ENCODE measurements at regions not wholly inside any gene's neighbourhood (a gene's known extent, or its start where the extent isn't known, plus 50 kb on each side); places are given as distances from the start of the nearest gene placed in this dataset.

- no peaks in the 10 kb centered on the region for H3K9me3 ChIP-seq (ENCODE audit: control insufficient read depth, low read length)
- DNase-seq, result no peak
- H3K27me3 ChIP-seq (ENCODE audit: control insufficient read depth, insufficient read depth), result no peaks in the 10 kb centered on the region
- WGBS, result 69% methylated on average over 16 of the region's 16 CpGs
- no peak overlapping the region for H3K4me3 ChIP-seq (ENCODE audit: low read length)
- H3K27ac ChIP-seq (ENCODE audit: low read length), result no peak overlapping the region
- ATAC-seq, result no peak
- intact Hi-C loops (cut with DNase I), result no loop called here
- peaks cover 10% of the 10 kb centered on the region for H3K4me1 ChIP-seq (ENCODE audit: control insufficient read depth, insufficient read depth, low read length)
These were observed 167.3 kb downstream of the FAM43A start for GRCh38 chr3:194852831-194853508.

DNA sequence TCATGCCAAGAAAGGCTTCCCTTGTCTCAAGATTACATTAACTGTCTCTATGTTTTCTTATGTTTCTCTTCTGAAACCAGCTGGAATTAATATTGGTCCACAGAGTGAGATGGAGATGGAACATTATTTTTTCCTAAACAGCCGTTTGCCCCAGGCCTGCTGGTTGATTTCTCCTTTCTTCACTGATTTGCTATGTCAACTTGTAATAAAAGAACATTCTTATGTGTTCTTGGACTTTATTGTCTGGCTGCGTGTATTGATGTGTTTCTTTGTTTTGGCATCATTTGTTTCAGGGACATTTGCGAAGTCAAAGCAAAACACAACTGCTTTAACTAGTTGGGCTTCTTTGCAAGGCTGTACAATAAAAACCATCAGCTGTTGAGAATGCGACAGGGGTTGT is 168.5 kb downstream of the FAM43A start:
- Histone ChIP-seq H3K27ac (ENCODE audit: low read length) (no peak overlapping the region), H3K4me1 (ENCODE audit: control insufficient read depth, insufficient read depth, low read length) (peaks cover 10% of the 10 kb centered on the region), H3K27me3 (ENCODE audit: control insufficient read depth, insufficient read depth) (no peaks in the 10 kb centered on the region), H3K9me3 (ENCODE audit: control insufficient read depth, low read length) (no peaks in the 10 kb centered on the region), H3K4me3 (ENCODE audit: low read length) (no peak overlapping the region)
- 59% methylated on average over 4 of the region's 4 CpGs for WGBS
- no peak for ATAC-seq
- DNase-seq, result no peak
- intact Hi-C loops (cut with DNase I), result no loop called here

- no peak overlapping the region for H3K4me3 ChIP-seq (ENCODE audit: low read length)
- peaks cover 10% of the 10 kb centered on the region for H3K4me1 ChIP-seq (ENCODE audit: control insufficient read depth, insufficient read depth, low read length)
- H3K9me3 ChIP-seq (ENCODE audit: control insufficient read depth, low read length), result no peaks in the 10 kb centered on the region
- peak in 1 of 2 donors; percentile 42 for ATAC-seq
- no peaks in the 10 kb centered on the region for H3K27me3 ChIP-seq (ENCODE audit: control insufficient read depth, insufficient read depth)
- DNase-seq, result no peak
- 68% methylated on average over 9 of the region's 9 CpGs for WGBS
- no peak overlapping the region for H3K27ac ChIP-seq (ENCODE audit: low read length)
- intact Hi-C loops (cut with DNase I), result no loop called here
These were observed 169.1 kb downstream of the FAM43A start for GRCh38 chr3:194854659-194855390.

DNA sequence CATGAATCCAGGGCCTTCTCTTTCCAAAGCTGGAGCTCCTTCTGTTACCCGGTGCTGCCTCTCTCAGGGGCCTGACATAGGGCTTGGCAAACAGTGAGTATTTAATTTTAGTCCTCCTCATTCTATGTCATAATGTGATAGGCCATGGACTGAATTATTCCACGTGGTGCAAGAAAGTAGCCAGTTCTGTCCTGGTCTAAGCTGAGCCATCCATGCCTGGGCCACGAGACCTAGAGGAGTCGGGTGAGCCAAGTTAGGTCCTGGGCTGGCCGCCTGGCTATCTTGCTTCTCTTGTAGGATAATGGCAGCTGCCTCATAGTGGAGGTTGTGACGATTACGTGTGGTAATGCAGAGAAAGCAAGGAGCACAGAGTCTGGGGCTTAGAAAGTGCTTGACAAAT is 170.6 kb downstream of the FAM43A start:
- WGBS, result 50% methylated on average over 7 of the region's 7 CpGs
- peak in 2 of 3 donors; percentile 54 to 81 for DNase-seq
- no peaks in the 10 kb centered on the region for H3K9me3 ChIP-seq (ENCODE audit: control insufficient read depth, low read length)

GRCh38 chr3:194857469-194858113 is 171.9 kb downstream of the FAM43A start:
- intact Hi-C loops (cut with DNase I), result no loop called here
- peaks cover 10% of the 10 kb centered on the region for H3K4me1 ChIP-seq (ENCODE audit: control insufficient read depth, insufficient read depth, low read length)
- DNase-seq (no peak), ATAC-seq (no peak)
- H3K4me3 ChIP-seq (ENCODE audit: low read length), result no peak overlapping the region
- WGBS, result 91% methylated on average over 9 of the region's 9 CpGs
- no peaks in the 10 kb centered on the region for H3K9me3 ChIP-seq (ENCODE audit: control insufficient read depth, low read length)
- no peaks in the 10 kb centered on the region for H3K27me3 ChIP-seq (ENCODE audit: control insufficient read depth, insufficient read depth)
- H3K27ac ChIP-seq (ENCODE audit: low read length), result no peak overlapping the region

More for the DNA sequence above, 170.6 kb downstream of the FAM43A start:
- H3K4me1 ChIP-seq (ENCODE audit: control insufficient read depth, insufficient read depth, low read length), result peaks cover 10% of the 10 kb centered on the region
- no peak overlapping the region for H3K4me3 ChIP-seq (ENCODE audit: low read length)
- intact Hi-C loops (cut with DNase I), result no loop called here
- H3K27ac ChIP-seq (ENCODE audit: low read length), result peak overlapping the region; percentile 67
- ATAC-seq, result peak; percentile 85 to 86
- H3K27me3 ChIP-seq (ENCODE audit: control insufficient read depth, insufficient read depth), result no peaks in the 10 kb centered on the region

- intact Hi-C loops (cut with DNase I), result no loop called here
These were observed 172.7 kb downstream of the FAM43A start for GRCh38 chr3:194858382-194858781.

GRCh38 chr3:194860725-194861124 is 175.0 kb downstream of the FAM43A start:
- intact Hi-C loops (cut with DNase I), result no loop called here
- DNase-seq, result no peak
- no peak overlapping the region for H3K4me3 ChIP-seq (ENCODE audit: low read length)
- no peaks in the 10 kb centered on the region for H3K9me3 ChIP-seq (ENCODE audit: control insufficient read depth, low read length)
- WGBS, result 88% methylated on average over 9 of the region's 9 CpGs
- no peaks in the 10 kb centered on the region for H3K27me3 ChIP-seq (ENCODE audit: control insufficient read depth, insufficient read depth)
- ATAC-seq, result no peak
- H3K27ac ChIP-seq (ENCODE audit: low read length), result no peak overlapping the region
- no peaks in the 10 kb centered on the region for H3K4me1 ChIP-seq (ENCODE audit: control insufficient read depth, insufficient read depth, low read length)

More at GRCh38 chr3:194858382-194858781, 172.7 kb downstream of the FAM43A start:
- ATAC-seq (no peak), DNase-seq (no peak)
- Histone ChIP-seq H3K9me3 (ENCODE audit: control insufficient read depth, low read length) (no peaks in the 10 kb centered on the region), H3K27me3 (ENCODE audit: control insufficient read depth, insufficient read depth) (no peaks in the 10 kb centered on the region), H3K4me3 (ENCODE audit: low read length) (no peak overlapping the region), H3K27ac (ENCODE audit: low read length) (no peak overlapping the region), H3K4me1 (ENCODE audit: control insufficient read depth, insufficient read depth, low read length) (peaks cover 10% of the 10 kb centered on the region)
- 92% methylated on average over 2 of the region's 2 CpGs for WGBS

DNA sequence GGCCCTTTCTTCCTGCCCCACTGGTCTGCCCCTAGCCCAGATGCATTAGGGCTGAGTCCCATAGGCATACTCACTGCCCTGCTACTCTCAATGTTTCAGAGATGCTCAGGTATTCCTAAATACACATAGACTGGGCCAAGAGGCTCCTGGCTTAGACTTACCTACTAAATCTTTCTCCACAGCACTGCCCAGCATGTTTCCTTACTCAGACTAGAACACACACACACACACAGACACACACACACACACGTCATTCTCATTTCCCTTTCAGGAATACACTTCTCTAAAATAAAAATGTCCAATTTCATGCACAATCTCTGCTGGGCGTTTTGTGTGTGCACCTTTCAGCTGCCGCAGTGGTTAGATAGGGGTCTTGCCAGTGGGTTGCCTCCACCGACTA is 175.7 kb downstream of the FAM43A start:
- H3K27ac ChIP-seq (ENCODE audit: low read length), result no peak overlapping the region
- intact Hi-C loops (cut with DNase I), result no loop called here
- no peaks in the 10 kb centered on the region for H3K9me3 ChIP-seq (ENCODE audit: control insufficient read depth, low read length)
- WGBS, result 84% methylated on average over 4 of the region's 4 CpGs
- no peak for DNase-seq
- H3K27me3 ChIP-seq (ENCODE audit: control insufficient read depth, insufficient read depth), result no peaks in the 10 kb centered on the region
- H3K4me1 ChIP-seq (ENCODE audit: control insufficient read depth, insufficient read depth, low read length), result no peaks in the 10 kb centered on the region
- no peak overlapping the region for H3K4me3 ChIP-seq (ENCODE audit: low read length)
- no peak for ATAC-seq

DNA sequence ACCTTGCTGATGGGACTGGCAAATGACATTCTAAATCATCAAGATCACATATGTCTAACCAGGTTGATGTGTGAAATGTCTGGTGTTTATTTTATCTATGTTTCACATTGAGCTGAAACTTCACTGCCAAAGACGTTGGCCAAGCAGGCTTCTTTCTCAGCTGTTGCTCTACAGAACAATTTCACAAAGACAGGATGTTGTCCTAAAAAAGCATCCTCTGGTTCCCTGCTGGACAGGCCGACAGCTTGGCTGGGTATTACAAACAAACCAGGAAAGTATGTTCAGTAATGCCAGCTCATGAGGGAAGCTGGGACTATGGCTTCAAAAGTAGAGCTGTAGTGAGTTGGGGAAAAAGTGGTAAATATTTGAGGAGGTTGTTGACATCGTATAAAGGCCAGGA is 179.4 kb downstream of the FAM43A start:
- ATAC-seq (no peak), DNase-seq (no peak)
- Histone ChIP-seq H3K27ac (ENCODE audit: low read length) (no peak overlapping the region), H3K4me1 (ENCODE audit: control insufficient read depth, insufficient read depth, low read length) (peaks cover 5% of the 10 kb centered on the region), H3K4me3 (ENCODE audit: low read length) (no peak overlapping the region), H3K9me3 (ENCODE audit: control insufficient read depth, low read length) (no peaks in the 10 kb centered on the region), H3K27me3 (ENCODE audit: control insufficient read depth, insufficient read depth) (no peaks in the 10 kb centered on the region)
- intact Hi-C loops (cut with DNase I), result no loop called here
- WGBS, result 42% methylated on average over 3 of the region's 3 CpGs

- WGBS, result 77% methylated on average over 2 of the region's 2 CpGs
- H3K4me3 ChIP-seq (ENCODE audit: low read length), result no peak overlapping the region
- H3K4me1 ChIP-seq (ENCODE audit: control insufficient read depth, insufficient read depth, low read length), result peaks cover 5% of the 10 kb centered on the region
- no peaks in the 10 kb centered on the region for H3K9me3 ChIP-seq (ENCODE audit: control insufficient read depth, low read length)
- no peak for ATAC-seq
- intact Hi-C loops (cut with DNase I), result no loop called here
- H3K27ac ChIP-seq (ENCODE audit: low read length), result no peak overlapping the region
- H3K27me3 ChIP-seq (ENCODE audit: control insufficient read depth, insufficient read depth), result no peaks in the 10 kb centered on the region
- DNase-seq, result no peak
These were observed 179.9 kb downstream of the FAM43A start for GRCh38 chr3:194865615-194866014.

DNA sequence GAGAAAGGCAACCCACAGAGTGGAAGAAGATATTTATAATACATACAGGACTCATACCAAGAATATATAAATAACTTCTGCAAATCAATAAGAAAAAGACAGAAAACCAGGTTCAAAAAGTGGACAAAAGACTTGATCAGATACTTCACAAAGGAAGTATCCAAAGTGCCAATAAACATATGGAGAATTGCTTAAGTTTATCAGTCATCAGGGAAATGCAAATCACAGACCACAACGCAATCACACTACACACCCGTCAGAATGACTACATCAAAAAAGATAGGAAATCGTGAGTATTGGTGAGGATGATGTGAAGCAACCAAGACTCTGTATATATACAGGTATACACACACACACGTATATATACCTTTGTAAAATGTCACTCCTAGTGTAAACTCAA is 180.6 kb downstream of the FAM43A start:
- H3K9me3 ChIP-seq (ENCODE audit: control insufficient read depth, low read length), result no peaks in the 10 kb centered on the region
- no peak overlapping the region for H3K4me3 ChIP-seq (ENCODE audit: low read length)
- DNase-seq, result no peak
- no peak overlapping the region for H3K27ac ChIP-seq (ENCODE audit: low read length)
- WGBS, result 73% methylated on average over 4 of the region's 4 CpGs
- intact Hi-C loops (cut with DNase I), result no loop called here
- no peaks in the 10 kb centered on the region for H3K27me3 ChIP-seq (ENCODE audit: control insufficient read depth, insufficient read depth)
- no peak for ATAC-seq
- peaks cover 5% of the 10 kb centered on the region for H3K4me1 ChIP-seq (ENCODE audit: control insufficient read depth, insufficient read depth, low read length)
